GM23338 (cell line): ENCODE measurements at regions not wholly inside any gene's neighbourhood (a gene's known extent, or its start where the extent isn't known, plus 50 kb on each side); places are given as distances from the start of the nearest gene placed in this dataset.

Source experiments
- CREB1 ChIP-seq: fragments of 250-450 bp; sonication (Bioruptor Pico); IDR thresholded peaks from 2 replicates; pipeline ENCODE4 v1.5.0; 2020; ENCODE audit warnings: low read depth, mild to moderate bottlenecking, moderate library complexity
- CTCF ChIP-seq, 2 experiments: fragments of 200-600 bp in 1 of 2; sonication (generic) in 1 of 2; conservative IDR thresholded peaks; 2 replicates each; pipeline versions ENCODE4 v1.5.1 to v1.6.1; 2016 to 2017; ENCODE audit warnings: antibody characterized with exemption in 2 of 2, low read depth in 2 of 2, mild to moderate bottlenecking in 2 of 2, moderate library complexity in 1 of 2
- EZH2 ChIP-seq: fragments of 200-600 bp; sonication (generic); IDR thresholded peaks from one replicate; pipeline ENCODE4 v1.8.0; 2017; ENCODE audit warnings: antibody characterized with exemption, mild to moderate bottlenecking, low read depth; ENCODE audit not compliant: unreplicated experiment
- EZH2phosphoT487 ChIP-seq: fragments of 200-600 bp; sonication (generic); IDR thresholded peaks from one replicate; pipeline ENCODE4 v1.8.1; 2018; ENCODE audit warnings: antibody characterized with exemption; ENCODE audit not compliant: unreplicated experiment
- JUNB ChIP-seq: IDR thresholded peaks from one replicate; pipeline ENCODE4 v1.6.1; 2016; ENCODE audit warnings: antibody characterized with exemption; ENCODE audit not compliant: unreplicated experiment
- NANOG ChIP-seq: IDR thresholded peaks from 2 replicates; pipeline ENCODE4 v1.6.1; 2016; ENCODE audit warnings: antibody characterized with exemption, borderline replicate concordance
- POLR2AphosphoS5 ChIP-seq: IDR thresholded peaks from 2 replicates; pipeline ENCODE4 v1.6.1; 2016; ENCODE audit warnings: antibody characterized with exemption, low read depth
- REST ChIP-seq: IDR thresholded peaks from one replicate; pipeline ENCODE4 v1.6.1; 2018; ENCODE audit warnings: antibody characterized with exemption; ENCODE audit not compliant: unreplicated experiment
- STAT1 ChIP-seq: IDR thresholded peaks from one replicate; pipeline ENCODE4 v1.6.1; 2016; ENCODE audit warnings: antibody characterized with exemption; ENCODE audit not compliant: unreplicated experiment
- ZNF114 ChIP-seq: fragments of 250-450 bp; sonication (Bioruptor Pico); IDR thresholded peaks from 2 replicates; pipeline ENCODE4 v1.5.0; 2020; ENCODE audit warnings: mild to moderate bottlenecking, moderate library complexity
- ZNF331 ChIP-seq: fragments of 250-450 bp; sonication (Bioruptor Pico); IDR thresholded peaks from 2 replicates; pipeline ENCODE4 v1.5.0; 2020; ENCODE audit warnings: low read depth, mild to moderate bottlenecking, moderate library complexity
- ZNF462 ChIP-seq: fragments of 250-450 bp; sonication (Bioruptor Pico); IDR thresholded peaks from 2 replicates; pipeline ENCODE4 v1.5.0; 2020; ENCODE audit warnings: mild to moderate bottlenecking, moderate library complexity
- TF ChIP-seq, protein P1 (sequence below): IDR thresholded peaks from 2 replicates; pipeline ENCODE4 v1.6.1; 2016; ENCODE audit warnings: antibody characterized with exemption

DNA sequence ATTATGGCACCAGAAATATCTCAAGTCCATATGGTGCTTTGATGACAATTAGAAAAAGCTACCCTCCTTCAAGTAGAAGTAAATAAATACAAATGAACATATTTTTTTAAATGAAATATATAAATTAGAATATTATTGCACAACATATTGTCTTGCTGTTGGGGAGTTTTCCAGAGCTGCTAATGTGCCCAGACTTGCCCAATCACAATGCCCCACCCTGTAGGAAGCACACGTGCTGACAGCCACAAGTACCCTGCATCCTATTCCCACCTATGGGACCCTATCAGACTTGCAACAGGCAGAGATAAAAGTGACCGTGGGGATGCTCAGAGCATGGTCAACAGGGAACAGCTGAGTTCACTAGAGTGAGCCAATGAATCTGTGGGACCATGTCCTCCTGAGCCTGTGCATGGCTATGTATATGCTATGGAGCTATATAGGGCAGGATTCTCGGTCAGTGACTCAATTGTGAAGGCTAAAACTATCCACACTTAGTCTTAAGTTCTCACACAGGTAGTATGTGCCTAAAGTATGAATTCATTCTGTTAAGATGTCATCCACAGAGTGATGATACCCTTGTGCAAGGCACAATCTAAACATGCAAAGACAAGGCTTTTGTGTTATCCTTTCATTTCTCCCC lies 336.0 kb downstream of the HGF start:
- TF ChIP-seq EZH2 (no peak), POLR2AphosphoS5 (no peak), CTCF (conservative IDR thresholded peaks at IDR 0.05; ENCODE audit: low read depth in 2 of 2) (no peak), EZH2phosphoT487 (no peak), NANOG (no peak), CREB1 (no peak), REST (no peak), JUNB (no peak), ZNF331 (no peak), STAT1 (no peak), ZNF114 (CRISPR knock-in tag) (no peak), ZNF462 (CRISPR knock-in tag) (no peak)
- TF ChIP-seq, protein P1, sequence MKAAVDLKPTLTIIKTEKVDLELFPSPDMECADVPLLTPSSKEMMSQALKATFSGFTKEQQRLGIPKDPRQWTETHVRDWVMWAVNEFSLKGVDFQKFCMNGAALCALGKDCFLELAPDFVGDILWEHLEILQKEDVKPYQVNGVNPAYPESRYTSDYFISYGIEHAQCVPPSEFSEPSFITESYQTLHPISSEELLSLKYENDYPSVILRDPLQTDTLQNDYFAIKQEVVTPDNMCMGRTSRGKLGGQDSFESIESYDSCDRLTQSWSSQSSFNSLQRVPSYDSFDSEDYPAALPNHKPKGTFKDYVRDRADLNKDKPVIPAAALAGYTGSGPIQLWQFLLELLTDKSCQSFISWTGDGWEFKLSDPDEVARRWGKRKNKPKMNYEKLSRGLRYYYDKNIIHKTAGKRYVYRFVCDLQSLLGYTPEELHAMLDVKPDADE, result no peak
